Testis (tissue), 2 donors: ENCODE measurements at regions not wholly inside any gene's neighbourhood (a gene's known extent, or its start where the extent isn't known, plus 50 kb on each side); places are given as distances from the start of the nearest gene placed in this dataset.

Source experiments
- POLR2A ChIP-seq: fragments of 450-650 bp; IDR thresholded peaks from one replicate; pipeline ENCODE4 v1.6.1; 2017; ENCODE audit warnings: antibody characterized with exemption, mild to moderate bottlenecking, moderate library complexity
- TF ChIP-seq, protein P1 (sequence below), 3 experiments: fragments of 450-650 bp in 2 of 3; fragments of 200-600 bp in 1 of 3; sonication (generic) in 1 of 3; IDR thresholded peaks; one replicate each; pipeline ENCODE4 v1.5.1; 2016 to 2019; ENCODE audit warnings: antibody characterized with exemption in 3 of 3, mild to moderate bottlenecking in 2 of 3, moderate library complexity in 1 of 3

DNA sequence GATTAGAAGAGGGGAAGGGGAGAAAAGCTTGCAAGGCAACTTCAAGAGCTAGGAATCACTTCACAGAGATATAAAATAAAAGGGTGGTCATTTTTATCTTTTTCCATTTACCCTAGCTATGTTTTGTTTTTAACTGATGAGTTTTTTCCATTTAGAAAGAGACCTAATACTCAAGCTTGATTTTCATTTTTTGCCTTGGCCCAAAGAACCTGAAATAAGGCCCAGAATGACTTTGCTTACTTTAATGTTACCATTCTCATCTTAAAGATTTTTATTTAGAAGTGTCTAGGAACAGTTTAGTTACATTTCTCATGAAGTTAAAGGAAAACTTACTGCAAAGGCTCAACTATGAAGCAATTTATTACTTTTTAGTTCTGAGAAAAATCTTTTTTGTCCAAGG lies 276.3 kb upstream of the ZSWIM2 start:
- TF ChIP-seq, protein P1, sequence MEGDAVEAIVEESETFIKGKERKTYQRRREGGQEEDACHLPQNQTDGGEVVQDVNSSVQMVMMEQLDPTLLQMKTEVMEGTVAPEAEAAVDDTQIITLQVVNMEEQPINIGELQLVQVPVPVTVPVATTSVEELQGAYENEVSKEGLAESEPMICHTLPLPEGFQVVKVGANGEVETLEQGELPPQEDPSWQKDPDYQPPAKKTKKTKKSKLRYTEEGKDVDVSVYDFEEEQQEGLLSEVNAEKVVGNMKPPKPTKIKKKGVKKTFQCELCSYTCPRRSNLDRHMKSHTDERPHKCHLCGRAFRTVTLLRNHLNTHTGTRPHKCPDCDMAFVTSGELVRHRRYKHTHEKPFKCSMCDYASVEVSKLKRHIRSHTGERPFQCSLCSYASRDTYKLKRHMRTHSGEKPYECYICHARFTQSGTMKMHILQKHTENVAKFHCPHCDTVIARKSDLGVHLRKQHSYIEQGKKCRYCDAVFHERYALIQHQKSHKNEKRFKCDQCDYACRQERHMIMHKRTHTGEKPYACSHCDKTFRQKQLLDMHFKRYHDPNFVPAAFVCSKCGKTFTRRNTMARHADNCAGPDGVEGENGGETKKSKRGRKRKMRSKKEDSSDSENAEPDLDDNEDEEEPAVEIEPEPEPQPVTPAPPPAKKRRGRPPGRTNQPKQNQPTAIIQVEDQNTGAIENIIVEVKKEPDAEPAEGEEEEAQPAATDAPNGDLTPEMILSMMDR (IDR thresholded peaks at IDR 0.05) = no peak
- TF ChIP-seq POLR2A = no peak
